ENCODE measurements at regions not wholly inside any gene's neighbourhood (a gene's known extent, or its start where the extent isn't known, plus 50 kb on each side); places are given as distances from the start of the nearest gene placed in this dataset.

DNA sequence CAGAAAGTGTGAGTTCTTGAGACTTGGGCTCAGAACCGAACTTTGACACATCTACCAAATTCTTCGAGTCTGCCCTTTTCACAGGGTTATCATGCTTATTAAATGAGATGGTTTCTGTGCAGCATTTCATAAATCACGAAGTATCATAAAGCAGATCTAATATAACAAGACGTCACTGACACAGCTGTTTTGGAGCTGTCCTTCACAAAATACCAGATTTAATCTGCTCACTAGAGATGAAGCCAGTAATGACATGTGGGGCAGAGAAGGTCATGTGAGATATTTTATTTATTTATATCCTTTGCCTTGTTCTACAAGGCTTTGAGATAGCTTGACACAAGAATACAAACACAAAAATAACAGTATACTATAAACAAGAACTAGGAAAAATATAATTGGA, 127.0 kb downstream of the RPAP3 start:
- TF ChIP-seq, protein P1, sequence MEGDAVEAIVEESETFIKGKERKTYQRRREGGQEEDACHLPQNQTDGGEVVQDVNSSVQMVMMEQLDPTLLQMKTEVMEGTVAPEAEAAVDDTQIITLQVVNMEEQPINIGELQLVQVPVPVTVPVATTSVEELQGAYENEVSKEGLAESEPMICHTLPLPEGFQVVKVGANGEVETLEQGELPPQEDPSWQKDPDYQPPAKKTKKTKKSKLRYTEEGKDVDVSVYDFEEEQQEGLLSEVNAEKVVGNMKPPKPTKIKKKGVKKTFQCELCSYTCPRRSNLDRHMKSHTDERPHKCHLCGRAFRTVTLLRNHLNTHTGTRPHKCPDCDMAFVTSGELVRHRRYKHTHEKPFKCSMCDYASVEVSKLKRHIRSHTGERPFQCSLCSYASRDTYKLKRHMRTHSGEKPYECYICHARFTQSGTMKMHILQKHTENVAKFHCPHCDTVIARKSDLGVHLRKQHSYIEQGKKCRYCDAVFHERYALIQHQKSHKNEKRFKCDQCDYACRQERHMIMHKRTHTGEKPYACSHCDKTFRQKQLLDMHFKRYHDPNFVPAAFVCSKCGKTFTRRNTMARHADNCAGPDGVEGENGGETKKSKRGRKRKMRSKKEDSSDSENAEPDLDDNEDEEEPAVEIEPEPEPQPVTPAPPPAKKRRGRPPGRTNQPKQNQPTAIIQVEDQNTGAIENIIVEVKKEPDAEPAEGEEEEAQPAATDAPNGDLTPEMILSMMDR (IDR thresholded peaks at IDR 0.05; ENCODE audit: insufficient read depth, low read length, poor library complexity, severe bottlenecking) = no peak
- no peaks in the 10 kb centered on the region for H3K27me3 ChIP-seq (ENCODE audit: control insufficient read depth, insufficient read depth, low read length)
- H3K4me3 ChIP-seq (ENCODE audit: low read depth, low read length) = no peak overlapping the region
- DNase-seq (ENCODE audit: low read depth) = no peak
- H3K36me3 ChIP-seq (ENCODE audit: control insufficient read depth, insufficient read depth, low read length) = no peaks in the 10 kb centered on the region

DNA sequence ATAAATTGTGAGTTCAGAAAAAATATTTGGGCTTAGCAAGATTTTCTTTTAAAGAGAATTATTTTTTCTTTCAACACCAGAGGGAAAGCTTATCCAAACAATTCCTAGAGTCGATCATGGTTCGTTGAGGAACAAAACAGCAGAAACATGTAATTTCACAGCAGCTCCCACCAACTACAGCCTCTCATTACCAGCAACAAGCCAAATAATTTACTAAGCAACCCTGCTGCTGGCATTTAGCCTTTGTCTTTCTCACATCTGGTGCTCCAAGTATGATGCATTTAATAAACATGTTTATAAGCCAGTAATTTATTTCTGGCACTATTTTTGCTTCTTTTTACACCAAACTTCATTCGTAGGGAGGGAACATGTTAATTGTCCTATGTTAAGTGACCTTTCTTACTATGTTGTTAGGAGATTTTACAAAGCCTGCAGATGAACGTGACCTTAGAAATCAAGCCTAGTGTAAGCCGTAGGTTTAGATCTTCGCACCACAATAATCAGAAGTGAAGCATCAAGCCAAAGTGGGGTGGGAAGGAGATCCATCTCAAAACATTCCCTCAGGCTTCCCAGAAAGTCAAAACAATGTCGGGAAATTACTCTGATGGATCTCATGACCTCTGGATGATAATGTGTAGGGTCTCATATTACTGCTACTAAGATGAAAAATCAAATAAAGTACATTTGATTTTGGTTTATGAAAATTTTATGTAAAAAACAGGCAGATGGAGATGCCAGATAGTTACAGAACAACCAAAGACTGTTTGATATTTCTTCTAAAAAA, 128.4 kb downstream of the RPAP3 start:
- Histone ChIP-seq H3K4me3 (ENCODE audit: low read depth, low read length) (no peak overlapping the region), H3K27me3 (ENCODE audit: control insufficient read depth, insufficient read depth, low read length) (no peaks in the 10 kb centered on the region), H3K36me3 (ENCODE audit: control insufficient read depth, insufficient read depth, low read length) (no peaks in the 10 kb centered on the region)
- TF ChIP-seq, protein P1 (IDR thresholded peaks at IDR 0.05; ENCODE audit: insufficient read depth, low read length, poor library complexity, severe bottlenecking) = no peak
- DNase-seq (ENCODE audit: low read depth) = no peak

DNA sequence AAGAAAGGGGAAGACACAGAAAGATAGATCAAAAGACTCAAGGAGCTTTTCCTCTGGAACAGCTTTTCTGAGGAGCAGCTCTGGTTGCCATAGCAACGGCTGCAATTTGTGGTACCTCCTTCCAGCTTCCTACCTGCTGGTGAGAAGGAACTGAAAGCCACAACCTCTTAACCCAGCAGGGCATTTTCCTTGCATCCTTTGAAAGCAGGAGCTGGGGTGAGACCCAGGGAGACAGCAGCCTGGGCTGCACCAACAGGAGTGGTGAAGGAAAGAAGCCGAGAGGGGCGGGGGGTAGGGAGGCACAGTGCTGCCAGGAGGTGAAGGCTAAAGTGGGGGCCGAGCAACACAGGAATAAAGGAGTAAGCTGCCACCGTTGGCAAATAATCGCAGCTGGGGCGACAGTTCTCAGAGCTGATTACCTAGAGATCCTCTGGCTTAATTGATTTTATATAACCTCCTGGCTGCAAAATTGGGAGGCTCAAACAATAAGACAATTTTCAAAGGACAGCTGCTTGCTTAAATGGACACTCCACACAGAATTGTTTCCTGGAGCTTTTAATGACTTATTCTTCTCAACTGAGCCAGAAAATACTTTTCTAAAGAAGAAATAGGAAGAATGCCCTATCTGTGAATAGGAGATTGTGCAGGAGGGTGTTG, 129.4 kb downstream of the RPAP3 start:
- TF ChIP-seq, protein P1 (IDR thresholded peaks at IDR 0.05; ENCODE audit: insufficient read depth, low read length, poor library complexity, severe bottlenecking) = no peak
- DNase-seq (ENCODE audit: low read depth) = no peak
- Histone ChIP-seq H3K36me3 (ENCODE audit: control insufficient read depth, insufficient read depth, low read length) (no peaks in the 10 kb centered on the region), H3K27me3 (ENCODE audit: control insufficient read depth, insufficient read depth, low read length) (no peaks in the 10 kb centered on the region), H3K4me3 (ENCODE audit: low read depth, low read length) (no peak overlapping the region)

DNA sequence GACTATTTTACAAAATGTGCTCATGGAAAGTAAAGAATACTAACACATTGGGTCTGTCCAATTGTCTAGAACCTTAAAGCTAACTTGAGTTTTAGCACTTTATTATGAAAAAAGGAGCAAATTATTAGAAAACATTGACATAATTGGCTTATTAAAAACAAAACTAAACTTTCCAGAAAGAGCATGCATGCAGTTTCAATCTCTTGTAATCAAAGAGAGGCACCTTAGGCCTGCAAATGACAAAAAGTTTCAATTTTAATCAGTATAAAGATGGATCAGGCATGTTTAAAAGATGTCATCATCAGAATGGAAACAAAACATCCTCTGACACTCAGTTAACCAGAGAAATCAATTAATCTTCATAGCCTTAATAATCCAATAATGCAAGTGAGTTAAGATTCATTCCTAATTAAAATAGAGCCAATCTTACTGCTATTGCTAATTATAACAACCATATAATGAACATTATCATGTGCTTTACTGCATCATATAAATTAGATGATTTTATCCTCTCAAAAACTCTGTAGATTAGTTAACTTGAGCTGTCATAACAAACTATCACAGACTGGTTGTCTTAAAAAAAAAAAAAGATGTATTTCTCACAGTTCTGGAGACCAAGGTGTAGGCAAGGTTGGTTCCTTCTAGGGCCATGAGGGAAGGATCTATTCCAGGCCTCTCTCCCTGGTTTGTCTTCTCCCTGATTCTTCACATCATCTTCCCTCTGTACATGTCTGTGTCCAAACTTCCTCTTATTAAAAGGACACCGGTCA, 131.4 kb downstream of the RPAP3 start:
- Histone ChIP-seq H3K36me3 (ENCODE audit: control insufficient read depth, insufficient read depth, low read length) (no peaks in the 10 kb centered on the region), H3K27me3 (ENCODE audit: control insufficient read depth, insufficient read depth, low read length) (no peaks in the 10 kb centered on the region), H3K4me3 (ENCODE audit: low read depth, low read length) (no peak overlapping the region)
- DNase-seq (ENCODE audit: low read depth) = no peak
- TF ChIP-seq, protein P1 (IDR thresholded peaks at IDR 0.05; ENCODE audit: insufficient read depth, low read length, poor library complexity, severe bottlenecking) = no peak

DNA sequence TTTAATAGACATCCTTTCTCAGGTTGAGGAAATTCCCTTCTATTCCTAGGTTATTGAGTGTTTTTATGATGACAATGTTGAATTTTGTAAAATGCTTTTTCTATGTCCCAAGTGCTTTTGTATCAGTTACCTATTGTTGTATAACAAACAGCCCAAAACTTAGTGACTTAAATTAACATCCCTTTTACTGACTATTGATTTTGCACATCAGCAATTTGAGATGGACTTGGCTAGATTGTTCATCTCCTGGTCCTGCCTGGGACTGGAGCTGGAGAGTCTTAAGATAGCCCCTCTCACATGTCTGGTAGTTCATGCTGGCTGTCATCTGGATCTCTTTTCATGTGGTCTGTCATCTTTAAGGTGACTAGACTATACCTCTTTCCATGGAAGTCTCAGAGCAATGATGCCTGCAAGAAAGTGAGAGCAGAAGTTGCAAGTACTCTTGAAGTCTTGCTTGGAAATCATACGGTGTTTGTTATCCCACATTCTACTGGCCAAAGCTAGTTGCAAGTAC, 132.6 kb downstream of the RPAP3 start:
- no peaks in the 10 kb centered on the region for H3K36me3 ChIP-seq (ENCODE audit: control insufficient read depth, insufficient read depth, low read length)
- H3K27me3 ChIP-seq (ENCODE audit: control insufficient read depth, insufficient read depth, low read length) = no peaks in the 10 kb centered on the region
- no peak for DNase-seq (ENCODE audit: low read depth)
- no peak overlapping the region for H3K4me3 ChIP-seq (ENCODE audit: low read depth, low read length)
- TF ChIP-seq, protein P1 (IDR thresholded peaks at IDR 0.05; ENCODE audit: insufficient read depth, low read length, poor library complexity, severe bottlenecking) = no peak
